OCI-LY7 (cell line): ENCODE measurements at regions not wholly inside any gene's neighbourhood (a gene's known extent, or its start where the extent isn't known, plus 50 kb on each side); places are given as distances from the start of the nearest gene placed in this dataset.

Source experiments
- BruUV-seq: library from RNA; stranded (reverse); fragments of 400-500 nt; replicated peaks from 2 replicates; lab custom pipeline; 2021; lab: Mats Ljungman, UMichigan
- CTCF ChIA-PET: fragments of 300-600 bp; sonication (Branson Sonifier 250); formaldehyde crosslinking; loops from one replicate; lab custom pipeline; 2022; ENCODE audit warnings: antibody characterized with exemption; ENCODE audit not compliant: unreplicated experiment; lab: Charles Lee
- POLR2A ChIA-PET: fragments of 300-600 bp; sonication (Branson Sonifier 250); formaldehyde crosslinking; loops from one replicate; lab custom pipeline; 2022; ENCODE audit warnings: antibody characterized with exemption; lab: Charles Lee
- DNase-seq: peaks from one replicate; pipeline ENCODE4 v3.0.0-alpha.2; 2015; ENCODE audit warnings: low spot score
- H2AFZ ChIP-seq: fragments of 200-600 bp; sonication (generic), shearing (Covaris generic); 2 replicates; pipeline ENCODE4 v1.6.1; 2014; ENCODE audit warnings: mild to moderate bottlenecking, antibody characterized with exemption, low read length, moderate library complexity
- H3K27ac ChIP-seq: fragments of 200-600 bp; sonication (generic); 2 replicates; pipeline ENCODE4 v1.5.1; 2014; ENCODE audit warnings: mixed run types, low read depth, mild to moderate bottlenecking, moderate library complexity, low read length, inconsistent platforms; ENCODE audit not compliant: poor library complexity, severe bottlenecking
- H3K36me3 ChIP-seq: fragments of 200-600 bp; sonication (generic); 2 replicates; pipeline ENCODE4 v1.6.1; 2014; ENCODE audit warnings: mild to moderate bottlenecking, antibody characterized with exemption, low read length, moderate library complexity, mixed read lengths; ENCODE audit not compliant: insufficient read depth
- H3K4me1 ChIP-seq: fragments of 200-600 bp; sonication (generic); 2 replicates; pipeline ENCODE4 v1.5.1; 2014; ENCODE audit warnings: mild to moderate bottlenecking, low read length; ENCODE audit not compliant: insufficient read depth, poor library complexity, severe bottlenecking
- H3K4me2 ChIP-seq: fragments of 200-600 bp; sonication (generic); 2 replicates; pipeline ENCODE4 v1.6.1; 2014; ENCODE audit warnings: mild to moderate bottlenecking, low read length
- H3K4me3 ChIP-seq: fragments of 200-600 bp; sonication (generic); 2 replicates; pipeline ENCODE4 v1.5.1; 2014; ENCODE audit warnings: mild to moderate bottlenecking, low read depth, low read length; ENCODE audit not compliant: poor library complexity, severe bottlenecking
- H3K79me2 ChIP-seq: fragments of 200-600 bp; sonication (generic); 2 replicates; pipeline ENCODE4 v1.6.1; 2016; ENCODE audit warnings: low read depth, mild to moderate bottlenecking, low read length, moderate library complexity, mixed read lengths; ENCODE audit not compliant: insufficient read depth
- H3K9me2 ChIP-seq: fragments of 200-600 bp; sonication (generic); 2 replicates; pipeline ENCODE4 v1.6.1; 2016; ENCODE audit warnings: mild to moderate bottlenecking, low read length, mixed read lengths; ENCODE audit not compliant: insufficient read depth
- H3K9me3 ChIP-seq: fragments of 200-600 bp; sonication (generic); 2 replicates; pipeline ENCODE4 v1.6.1; 2014; ENCODE audit warnings: mild to moderate bottlenecking, mixed run types, low read length, mixed read lengths
- H4K20me1 ChIP-seq: fragments of 200-600 bp; sonication (generic); 2 replicates; pipeline ENCODE4 v1.6.1; 2014; ENCODE audit warnings: mild to moderate bottlenecking, antibody characterized with exemption, low read length, moderate library complexity, mixed read lengths; ENCODE audit not compliant: insufficient read depth
- EZH2phosphoT487 ChIP-seq: fragments of 200-600 bp; sonication (generic); IDR thresholded peaks from 2 replicates; pipeline ENCODE4 v1.6.1; 2018; ENCODE audit warnings: low read depth, borderline replicate concordance, mild to moderate bottlenecking, mixed run types, antibody characterized with exemption, low read length, moderate library complexity, mixed read lengths
- intact Hi-C: fragments of 100-400 bp; cut with micrococcal nuclease; formaldehyde crosslinking; loops from one replicate; pipeline ENCODE4 v1.10.0; 2022; ENCODE audit not compliant: unreplicated experiment
- TF ChIP-seq, protein P1 (sequence below): fragments of 200-600 bp; sonication (generic); conservative IDR thresholded peaks from 2 replicates; pipeline ENCODE4 v1.5.1; 2014; ENCODE audit warnings: mild to moderate bottlenecking, antibody characterized with exemption, low read length, moderate library complexity, mixed read lengths

DNA sequence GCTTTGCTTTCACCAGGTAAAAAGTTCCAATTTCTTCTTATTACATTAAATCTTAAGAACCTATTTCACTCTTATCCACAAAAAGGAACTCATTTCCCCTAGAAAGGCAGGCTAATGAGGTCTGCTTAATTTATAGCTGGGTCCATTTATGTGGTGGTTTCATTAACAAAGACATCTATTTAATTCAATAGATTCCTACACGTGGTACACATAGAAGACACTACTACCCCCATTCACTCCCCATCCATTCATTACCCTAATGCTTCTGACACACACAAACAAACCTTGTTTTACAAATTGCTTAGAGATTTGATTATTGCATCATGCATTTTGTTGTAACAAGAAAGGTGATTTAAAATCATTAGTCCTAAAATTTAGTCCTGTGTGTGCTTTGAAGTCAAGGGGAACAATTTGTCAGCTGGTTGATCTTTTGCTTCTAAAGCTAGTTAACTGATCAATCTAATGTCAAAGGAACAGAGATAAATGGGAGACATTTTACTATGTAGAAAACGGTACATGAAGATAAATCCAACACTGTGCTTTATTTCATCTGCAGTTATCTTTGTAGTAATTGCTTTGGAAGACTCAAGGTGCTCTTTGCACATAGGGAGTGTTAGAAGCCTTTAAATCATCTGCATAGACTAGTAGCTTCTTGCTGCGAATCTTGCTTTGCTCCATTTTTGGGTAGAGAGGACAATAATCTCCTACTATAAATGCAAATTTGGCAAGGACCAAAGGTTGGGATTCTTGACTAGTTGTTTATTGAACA, 379.2 kb downstream of the CDH11 start:
- Histone ChIP-seq H3K36me3 (no peaks in the 10 kb centered on the region), H3K4me2 (no peak overlapping the region), H3K9me2 (no peaks in the 10 kb centered on the region), H3K4me3 (no peak overlapping the region), H4K20me1 (no peaks in the 10 kb centered on the region), H3K4me1 (no peaks in the 10 kb centered on the region), H2AFZ (no peak overlapping the region; the same call in 1 of the 2 replicates), H3K79me2 (no peaks in the 10 kb centered on the region), H3K9me3 (no peaks in the 10 kb centered on the region), H3K27ac (no peak overlapping the region)
- no TSS peak for BruUV-seq
- DNase-seq = no peak
- no peak for TF ChIP-seq EZH2phosphoT487
- TF ChIP-seq, protein P1, sequence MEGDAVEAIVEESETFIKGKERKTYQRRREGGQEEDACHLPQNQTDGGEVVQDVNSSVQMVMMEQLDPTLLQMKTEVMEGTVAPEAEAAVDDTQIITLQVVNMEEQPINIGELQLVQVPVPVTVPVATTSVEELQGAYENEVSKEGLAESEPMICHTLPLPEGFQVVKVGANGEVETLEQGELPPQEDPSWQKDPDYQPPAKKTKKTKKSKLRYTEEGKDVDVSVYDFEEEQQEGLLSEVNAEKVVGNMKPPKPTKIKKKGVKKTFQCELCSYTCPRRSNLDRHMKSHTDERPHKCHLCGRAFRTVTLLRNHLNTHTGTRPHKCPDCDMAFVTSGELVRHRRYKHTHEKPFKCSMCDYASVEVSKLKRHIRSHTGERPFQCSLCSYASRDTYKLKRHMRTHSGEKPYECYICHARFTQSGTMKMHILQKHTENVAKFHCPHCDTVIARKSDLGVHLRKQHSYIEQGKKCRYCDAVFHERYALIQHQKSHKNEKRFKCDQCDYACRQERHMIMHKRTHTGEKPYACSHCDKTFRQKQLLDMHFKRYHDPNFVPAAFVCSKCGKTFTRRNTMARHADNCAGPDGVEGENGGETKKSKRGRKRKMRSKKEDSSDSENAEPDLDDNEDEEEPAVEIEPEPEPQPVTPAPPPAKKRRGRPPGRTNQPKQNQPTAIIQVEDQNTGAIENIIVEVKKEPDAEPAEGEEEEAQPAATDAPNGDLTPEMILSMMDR = no peak
- ChIA-PET CTCF (no interaction called here), POLR2A (interaction anchor here (1.0 kb wide), 1 partner anchor 17 kb away, joined by 3 read pairs; no protein-coding TSS in a partner anchor)
- intact Hi-C loops = no loop called here

DNA sequence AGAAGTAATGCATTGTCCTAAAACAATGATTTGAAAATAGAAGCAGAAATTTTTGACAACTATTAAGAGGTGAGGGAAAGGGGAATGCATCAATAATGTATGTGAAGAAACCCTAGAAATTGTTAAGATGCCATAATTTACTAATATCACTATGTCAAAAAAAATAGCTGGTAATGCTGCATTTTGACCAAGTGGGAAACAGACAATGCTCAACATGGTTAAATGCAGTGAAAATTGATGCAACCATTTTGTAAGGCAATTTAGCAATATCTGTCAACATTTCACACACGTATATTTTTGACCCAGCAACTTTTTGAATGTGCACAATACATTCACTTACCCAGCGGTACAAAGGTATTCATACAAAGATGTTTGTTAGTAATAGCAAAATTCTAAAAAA, 381.6 kb downstream of the CDH11 start:
- Histone ChIP-seq H3K27ac (no peak overlapping the region), H2AFZ (no peak overlapping the region), H3K4me1 (no peaks in the 10 kb centered on the region), H4K20me1 (no peaks in the 10 kb centered on the region), H3K4me3 (no peak overlapping the region), H3K4me2 (no peak overlapping the region), H3K79me2 (no peaks in the 10 kb centered on the region), H3K36me3 (no peaks in the 10 kb centered on the region), H3K9me2 (no peaks in the 10 kb centered on the region), H3K9me3 (no peaks in the 10 kb centered on the region)
- BruUV-seq = no TSS peak
- TF ChIP-seq, protein P1 = no peak
- no peak for TF ChIP-seq EZH2phosphoT487
- intact Hi-C loops = no loop called here
- ChIA-PET CTCF (no interaction called here), POLR2A (no interaction called here)
- DNase-seq = no peak

DNA sequence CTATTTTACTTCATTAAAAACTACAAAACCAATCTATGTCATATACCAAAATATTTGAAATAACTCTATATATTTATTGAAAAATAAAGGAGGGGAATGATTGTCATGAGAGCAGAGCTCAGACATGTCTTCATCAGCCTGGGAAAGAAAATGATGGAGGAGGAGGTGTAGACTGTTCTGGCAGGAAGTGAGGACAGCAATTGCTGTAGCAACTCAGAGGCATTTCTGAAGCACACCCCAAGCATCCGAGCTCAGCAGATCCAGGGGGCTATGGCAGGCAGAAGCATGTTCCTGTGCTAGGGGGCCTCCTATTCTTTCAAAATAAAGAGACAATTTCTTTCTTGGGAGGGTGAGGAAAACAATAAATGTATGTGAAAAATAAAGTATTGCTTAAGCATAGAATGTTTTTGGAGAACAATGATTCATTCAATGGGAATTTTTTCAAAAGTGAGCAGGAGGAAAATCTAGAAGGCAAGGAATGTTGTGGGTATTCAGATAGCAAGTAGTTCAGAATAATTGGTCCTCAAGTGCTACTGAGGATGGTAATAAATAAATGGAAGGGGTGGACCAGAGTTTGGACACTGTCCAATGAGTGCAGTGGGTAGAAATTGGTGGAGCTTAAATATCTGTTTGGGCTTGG, 383.4 kb downstream of the CDH11 start:
- ChIA-PET CTCF (no interaction called here), POLR2A (no interaction called here)
- no TSS peak for BruUV-seq
- no peaks in the 10 kb centered on the region for H3K9me3 ChIP-seq
- no peak overlapping the region for H3K4me3 ChIP-seq
- no peak overlapping the region for H3K27ac ChIP-seq
- H3K4me2 ChIP-seq = no peak overlapping the region
- no peaks in the 10 kb centered on the region for H3K79me2 ChIP-seq
- no peaks in the 10 kb centered on the region for H3K4me1 ChIP-seq
- no peaks in the 10 kb centered on the region for H4K20me1 ChIP-seq
- H3K36me3 ChIP-seq = no peaks in the 10 kb centered on the region
- TF ChIP-seq EZH2phosphoT487 = no peak
- TF ChIP-seq, protein P1 = no peak
- H3K9me2 ChIP-seq = no peaks in the 10 kb centered on the region
- intact Hi-C loops = no loop called here
- DNase-seq = no peak
- H2AFZ ChIP-seq = no peak overlapping the region
